Endodermal cell (in vitro differentiated cells): ENCODE measurements at regions not wholly inside any gene's neighbourhood (a gene's known extent, or its start where the extent isn't known, plus 50 kb on each side); places are given as distances from the start of the nearest gene placed in this dataset.

ENCODE experiments used
- DNase-seq: peaks from one replicate; pipeline ENCODE4 v3.0.0-alpha.2; 2017
- H3K27ac ChIP-seq: 2 replicates; pipeline ENCODE4 v1.5.1; 2013; ENCODE audit warnings: mild to moderate bottlenecking, low read depth, low read length, moderate library complexity
- H3K27me3 ChIP-seq: 2 replicates; pipeline ENCODE4 v1.6.1; 2013; ENCODE audit warnings: mild to moderate bottlenecking, low read length, moderate library complexity; ENCODE audit not compliant: insufficient read depth, control insufficient read depth, poor library complexity, severe bottlenecking
- H3K36me3 ChIP-seq: 2 replicates; pipeline ENCODE4 v1.7.0; 2013; ENCODE audit warnings: mild to moderate bottlenecking, low read length, moderate library complexity; ENCODE audit not compliant: control insufficient read depth, insufficient read depth
- H3K4me1 ChIP-seq: one replicate; pipeline ENCODE4 v1.7.0; 2013; ENCODE audit warnings: low read length; ENCODE audit not compliant: control insufficient read depth, insufficient read depth
- H3K4me3 ChIP-seq: 2 replicates; pipeline ENCODE4 v1.5.1; 2013; ENCODE audit warnings: mild to moderate bottlenecking, low read length, moderate library complexity
- H3K9ac ChIP-seq: 2 replicates; pipeline ENCODE4 v1.6.1; 2013; ENCODE audit warnings: mild to moderate bottlenecking, low read length, moderate library complexity; ENCODE audit not compliant: poor library complexity, severe bottlenecking; ENCODE audit errors: extremely low read depth
- H3K9me3 ChIP-seq: 2 replicates; pipeline ENCODE4 v1.6.1; 2013; ENCODE audit warnings: mild to moderate bottlenecking, low read length, moderate library complexity; ENCODE audit not compliant: control insufficient read depth
- H3K27ac Mint-ChIP-seq: 2 replicates; pipeline ENCODE4 v1.8.0; 2020; ENCODE audit warnings: mixed read lengths
- H3K27me3 Mint-ChIP-seq: 2 replicates; pipeline ENCODE4 v1.8.0; 2021; ENCODE audit warnings: mild to moderate bottlenecking, mixed read lengths; ENCODE audit not compliant: insufficient read depth
- H3K36me3 Mint-ChIP-seq: 2 replicates; pipeline ENCODE4 v1.8.0; 2020; ENCODE audit warnings: low read depth, mixed read lengths
- H3K4me1 Mint-ChIP-seq: 2 replicates; pipeline ENCODE4 v1.8.0; 2020; ENCODE audit warnings: mixed read lengths
- H3K4me3 Mint-ChIP-seq: 2 replicates; pipeline ENCODE4 v1.8.0; 2020; ENCODE audit warnings: mild to moderate bottlenecking, moderate library complexity, mixed read lengths
- H3K9me3 Mint-ChIP-seq: 2 replicates; pipeline ENCODE4 v1.8.0; 2020; ENCODE audit warnings: mild to moderate bottlenecking, mixed read lengths
- WGBS, 2 experiments: methylation state at CpG; one replicate each; pipeline versions ENCODE4 v1.1.5 to v1.1.7; 2013; ENCODE audit warnings: missing lambda C conversion rate in 2 of 2, mixed read lengths in 1 of 2; ENCODE audit not compliant: insufficient coverage in 1 of 2, insufficient read length in 1 of 2; 5-methylcytosine and 5-hydroxymethylcytosine counted together
- TF ChIP-seq, protein P1 (sequence below): fragments of 200-600 bp; sonication (generic); conservative IDR thresholded peaks from 2 replicates; pipeline ENCODE4 v1.5.0; 2021; ENCODE audit warnings: antibody characterized with exemption, mild to moderate bottlenecking

DNA sequence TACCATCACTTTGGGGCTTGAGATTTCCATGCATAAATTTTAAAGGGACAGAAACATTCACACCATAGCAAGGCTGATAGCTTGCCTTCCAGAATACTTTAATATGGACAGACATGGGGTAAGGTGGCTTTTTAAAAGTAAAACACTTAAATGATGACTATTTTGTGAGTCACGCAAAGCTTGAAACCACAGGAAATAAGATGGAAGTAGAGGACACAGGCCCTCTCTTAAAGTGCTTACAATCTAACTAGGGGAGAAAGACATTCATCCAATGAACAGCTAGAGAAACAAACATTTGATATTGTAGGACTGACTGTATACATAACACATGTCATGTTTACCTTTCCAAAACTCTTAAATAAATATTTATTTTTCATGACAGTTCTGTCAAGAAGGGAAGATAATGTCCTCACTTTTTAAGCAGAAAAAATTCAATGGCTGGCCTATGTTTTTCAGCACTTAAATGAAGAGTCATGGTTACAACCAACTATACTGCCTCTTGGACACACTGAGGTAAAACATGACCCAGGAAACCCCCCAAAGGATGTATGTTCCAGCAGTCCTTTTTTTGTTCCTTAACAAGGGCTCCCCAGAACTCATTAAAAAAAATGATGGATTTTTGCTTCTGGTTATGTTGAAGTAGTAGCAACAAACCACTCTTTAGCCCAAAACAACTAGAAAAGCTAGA lies 120.0 kb upstream of the RBMS1 start:
- WGBS, 2 experiments: 93 to 100% methylated on average over 1 of the region's 1 CpG
- no peak overlapping the region for H3K27ac ChIP-seq

DNA sequence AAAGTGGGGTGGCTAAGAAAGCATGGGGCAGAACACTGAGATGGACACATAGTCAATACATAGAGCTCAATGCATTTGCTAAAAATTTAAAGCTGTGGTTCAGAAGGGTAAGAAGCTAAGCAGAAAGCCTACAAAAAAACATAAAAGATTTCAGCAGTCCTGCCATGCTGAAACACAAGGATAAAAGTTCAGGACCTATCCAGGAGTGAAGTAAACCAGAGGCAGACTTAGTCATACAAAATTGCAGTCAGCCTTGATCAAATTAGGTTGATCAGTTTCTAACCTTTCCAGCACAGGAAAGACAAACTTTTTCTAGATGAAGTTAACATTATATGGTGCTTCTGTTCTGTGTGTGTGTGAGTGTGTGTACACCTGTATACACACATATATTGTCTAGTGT lies 120.8 kb upstream of the RBMS1 start:
- Histone ChIP-seq H3K4me3 (no peak overlapping the region), H3K9me3 (peaks cover 17% of the 10 kb centered on the region), H3K27ac (no peak overlapping the region), H3K36me3 (no peaks in the 10 kb centered on the region), H3K27me3 (no peaks in the 10 kb centered on the region), H3K9ac (no peak overlapping the region), H3K4me1 (peaks cover 12% of the 10 kb centered on the region)
- Mint-ChIP-seq H3K4me1 (peaks cover 54% of the 10 kb centered on the region), H3K9me3 (peaks cover 8% of the 10 kb centered on the region), H3K27ac (no peak overlapping the region), H3K27me3 (no peaks in the 10 kb centered on the region), H3K36me3 (no peaks in the 10 kb centered on the region), H3K4me3 (no peak overlapping the region)
- DNase-seq: no peak
- TF ChIP-seq, protein P1, sequence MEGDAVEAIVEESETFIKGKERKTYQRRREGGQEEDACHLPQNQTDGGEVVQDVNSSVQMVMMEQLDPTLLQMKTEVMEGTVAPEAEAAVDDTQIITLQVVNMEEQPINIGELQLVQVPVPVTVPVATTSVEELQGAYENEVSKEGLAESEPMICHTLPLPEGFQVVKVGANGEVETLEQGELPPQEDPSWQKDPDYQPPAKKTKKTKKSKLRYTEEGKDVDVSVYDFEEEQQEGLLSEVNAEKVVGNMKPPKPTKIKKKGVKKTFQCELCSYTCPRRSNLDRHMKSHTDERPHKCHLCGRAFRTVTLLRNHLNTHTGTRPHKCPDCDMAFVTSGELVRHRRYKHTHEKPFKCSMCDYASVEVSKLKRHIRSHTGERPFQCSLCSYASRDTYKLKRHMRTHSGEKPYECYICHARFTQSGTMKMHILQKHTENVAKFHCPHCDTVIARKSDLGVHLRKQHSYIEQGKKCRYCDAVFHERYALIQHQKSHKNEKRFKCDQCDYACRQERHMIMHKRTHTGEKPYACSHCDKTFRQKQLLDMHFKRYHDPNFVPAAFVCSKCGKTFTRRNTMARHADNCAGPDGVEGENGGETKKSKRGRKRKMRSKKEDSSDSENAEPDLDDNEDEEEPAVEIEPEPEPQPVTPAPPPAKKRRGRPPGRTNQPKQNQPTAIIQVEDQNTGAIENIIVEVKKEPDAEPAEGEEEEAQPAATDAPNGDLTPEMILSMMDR: no peak

More for the DNA sequence above, 120.0 kb upstream of the RBMS1 start:
- Mint-ChIP-seq H3K9me3 (peaks cover 8% of the 10 kb centered on the region), H3K27me3 (no peaks in the 10 kb centered on the region), H3K4me3 (no peak overlapping the region), H3K27ac (no peak overlapping the region), H3K36me3 (no peaks in the 10 kb centered on the region), H3K4me1 (peaks cover 55% of the 10 kb centered on the region)
- DNase-seq: no peak
- Histone ChIP-seq H3K27me3 (no peaks in the 10 kb centered on the region), H3K36me3 (no peaks in the 10 kb centered on the region), H3K9ac (no peak overlapping the region), H3K4me3 (no peak overlapping the region), H3K9me3 (peaks cover 17% of the 10 kb centered on the region), H3K4me1 (peaks cover 15% of the 10 kb centered on the region)
- TF ChIP-seq, protein P1: no peak

DNA sequence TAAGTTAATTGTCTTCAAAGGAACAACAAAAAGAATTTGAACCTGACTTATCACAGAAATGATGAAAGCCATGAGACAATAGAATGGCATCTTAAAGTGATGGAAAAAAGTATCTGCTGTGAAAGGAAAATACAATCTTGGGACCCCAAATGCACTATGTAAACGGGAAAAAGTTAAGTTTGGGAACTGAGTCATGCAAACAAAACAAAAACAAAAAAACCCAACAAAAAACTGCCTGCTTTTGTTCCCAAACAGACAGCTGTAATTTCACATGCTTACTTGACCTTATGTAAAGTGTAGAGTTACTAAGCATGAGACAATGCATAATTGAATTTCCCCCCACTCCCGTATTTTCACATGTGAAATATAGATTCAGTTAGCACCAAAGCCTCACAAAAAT lies 122.1 kb upstream of the RBMS1 start:
- Histone ChIP-seq H3K27me3 (no peaks in the 10 kb centered on the region), H3K27ac (no peak overlapping the region), H3K36me3 (no peaks in the 10 kb centered on the region), H3K4me1 (peaks cover 12% of the 10 kb centered on the region), H3K9me3 (peaks cover 17% of the 10 kb centered on the region), H3K9ac (no peak overlapping the region), H3K4me3 (peak overlapping the region; percentile 10)
- no peak for DNase-seq
- Mint-ChIP-seq H3K27me3 (no peaks in the 10 kb centered on the region), H3K27ac (no peak overlapping the region), H3K9me3 (peaks cover 11% of the 10 kb centered on the region), H3K4me3 (no peak overlapping the region), H3K4me1 (peaks cover 45% of the 10 kb centered on the region), H3K36me3 (no peaks in the 10 kb centered on the region)
- TF ChIP-seq, protein P1: no peak
- whole genome bisulfite sequencing, 2 experiments: 83 to 100% methylated on average over 2 of the region's 2 CpGs
